ENCODE measurements at regions not wholly inside any gene's neighbourhood (a gene's known extent, or its start where the extent isn't known, plus 50 kb on each side); places are given as distances from the start of the nearest gene placed in this dataset.

- H3K4me1 Mint-ChIP-seq = no peaks in the 10 kb centered on the region
- no peaks in the 10 kb centered on the region for H3K27me3 Mint-ChIP-seq
- H3K27ac Mint-ChIP-seq = no peak overlapping the region
- ATAC-seq (ENCODE audit: low read depth) = no peak
- TF ChIP-seq CTCF (IDR thresholded peaks at IDR 0.05) = no peak
- CTCF ChIA-PET = no interaction called here
- intact Hi-C loops (cut with micrococcal nuclease) = no loop called here
- no peak for DNase-seq
- H3K36me3 Mint-ChIP-seq (ENCODE audit: low read depth) = no peaks in the 10 kb centered on the region
- POLR2A ChIA-PET = no interaction called here
- peaks cover 1% of the 10 kb centered on the region for H3K9me3 Mint-ChIP-seq
- H3K4me3 Mint-ChIP-seq = no peak overlapping the region
These were observed 311.5 kb downstream of the HDGFL1 start for GRCh38 chr6:22880686-22881433.

DNA sequence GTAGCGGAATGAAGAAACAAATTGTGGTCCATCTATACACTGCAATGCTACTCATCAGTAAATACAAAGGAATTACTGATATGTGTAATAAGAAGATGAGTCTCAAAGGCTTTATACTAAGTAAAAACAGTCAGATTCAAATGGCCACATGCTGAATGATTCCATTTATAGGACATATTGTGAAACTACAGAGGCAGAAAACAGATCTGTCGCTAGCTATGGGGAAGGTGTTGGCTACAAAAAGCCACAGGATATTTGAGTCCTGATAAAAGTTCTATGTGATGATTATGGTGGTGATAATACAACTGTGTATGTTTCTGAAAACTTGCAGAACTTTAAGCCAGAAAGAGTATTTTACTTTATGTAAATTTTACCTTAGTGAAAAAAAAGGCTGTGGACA lies 313.2 kb downstream of the HDGFL1 start:
- H3K4me1 Mint-ChIP-seq = no peaks in the 10 kb centered on the region
- ChIA-PET CTCF (no interaction called here), POLR2A (no interaction called here)
- peaks cover 4% of the 10 kb centered on the region for H3K9me3 Mint-ChIP-seq
- DNase-seq = no peak
- intact Hi-C loops (cut with micrococcal nuclease) = no loop called here
- H3K27me3 Mint-ChIP-seq = no peaks in the 10 kb centered on the region
- no peak for ATAC-seq (ENCODE audit: low read depth)
- H3K27ac Mint-ChIP-seq = no peak overlapping the region
- H3K4me3 Mint-ChIP-seq = no peak overlapping the region
- TF ChIP-seq CTCF (IDR thresholded peaks at IDR 0.05) = no peak
- no peaks in the 10 kb centered on the region for H3K36me3 Mint-ChIP-seq (ENCODE audit: low read depth)

DNA sequence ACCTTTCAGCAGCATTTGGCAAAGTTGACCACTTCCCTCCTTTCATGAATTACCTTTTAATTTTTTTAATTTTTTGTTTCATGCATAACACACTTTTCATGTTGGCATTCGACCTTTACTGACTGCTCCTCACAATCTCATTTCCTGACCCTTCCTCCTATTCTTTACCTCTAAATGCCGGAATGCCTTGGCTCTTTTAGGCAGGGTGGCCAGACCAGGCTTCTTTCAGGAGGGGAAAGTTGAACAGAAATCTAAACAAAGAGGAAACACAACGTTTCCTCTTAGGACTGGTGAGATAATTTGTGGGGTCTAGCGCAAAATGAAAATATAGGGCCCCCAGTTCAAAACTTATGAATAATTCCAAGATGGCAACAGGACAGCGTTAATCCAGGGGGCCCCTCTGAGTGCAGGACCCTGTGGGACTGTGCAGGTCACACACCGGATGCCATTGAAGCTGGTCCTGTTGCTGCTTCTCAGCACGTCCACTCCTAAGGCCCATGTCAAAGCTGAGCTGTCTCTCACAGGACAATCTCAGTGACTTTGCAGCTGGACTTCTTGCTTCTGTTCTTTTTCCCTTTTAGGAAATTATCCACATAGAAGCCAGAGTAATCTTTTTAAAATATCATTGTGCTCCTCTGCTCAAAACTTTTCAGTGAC lies 313.8 kb downstream of the HDGFL1 start:
- H3K27ac Mint-ChIP-seq = no peak overlapping the region
- no peak for TF ChIP-seq CTCF (IDR thresholded peaks at IDR 0.05)
- ChIA-PET CTCF (no interaction called here), POLR2A (no interaction called here)
- DNase-seq = no peak
- H3K27me3 Mint-ChIP-seq = no peaks in the 10 kb centered on the region
- no peak for ATAC-seq (ENCODE audit: low read depth)
- no peak overlapping the region for H3K4me3 Mint-ChIP-seq
- no peaks in the 10 kb centered on the region for H3K4me1 Mint-ChIP-seq
- intact Hi-C loops (cut with micrococcal nuclease) = no loop called here
- H3K9me3 Mint-ChIP-seq = peaks cover 4% of the 10 kb centered on the region
- H3K36me3 Mint-ChIP-seq (ENCODE audit: low read depth) = no peaks in the 10 kb centered on the region

DNA sequence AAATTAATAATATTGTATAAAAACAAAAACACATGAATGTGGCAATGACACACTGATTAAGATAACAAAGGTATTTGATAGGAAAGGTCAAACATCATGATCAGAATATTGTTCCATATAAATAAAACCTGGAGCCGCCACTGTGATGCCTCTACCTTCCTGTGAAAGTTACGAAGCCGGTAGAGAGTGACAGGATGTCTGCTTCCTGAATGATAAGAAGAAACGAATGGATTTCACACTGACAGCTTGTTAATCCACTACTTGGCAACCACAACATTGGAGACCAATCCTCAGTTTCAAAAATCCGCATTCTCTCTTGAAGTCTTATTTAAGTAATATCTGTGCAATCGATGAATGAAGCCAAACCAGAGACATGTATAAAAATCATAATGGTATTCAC lies 315.1 kb downstream of the HDGFL1 start:
- Mint-ChIP-seq H3K27me3 (no peaks in the 10 kb centered on the region), H3K4me3 (no peak overlapping the region), H3K9me3 (peaks cover 4% of the 10 kb centered on the region), H3K36me3 (ENCODE audit: low read depth) (no peaks in the 10 kb centered on the region), H3K27ac (no peak overlapping the region), H3K4me1 (no peaks in the 10 kb centered on the region)
- intact Hi-C loops (cut with micrococcal nuclease) = no loop called here
- ChIA-PET CTCF (no interaction called here), POLR2A (no interaction called here)
- TF ChIP-seq CTCF (IDR thresholded peaks at IDR 0.05) = no peak
- no peak for ATAC-seq (ENCODE audit: low read depth)
- DNase-seq = no peak

DNA sequence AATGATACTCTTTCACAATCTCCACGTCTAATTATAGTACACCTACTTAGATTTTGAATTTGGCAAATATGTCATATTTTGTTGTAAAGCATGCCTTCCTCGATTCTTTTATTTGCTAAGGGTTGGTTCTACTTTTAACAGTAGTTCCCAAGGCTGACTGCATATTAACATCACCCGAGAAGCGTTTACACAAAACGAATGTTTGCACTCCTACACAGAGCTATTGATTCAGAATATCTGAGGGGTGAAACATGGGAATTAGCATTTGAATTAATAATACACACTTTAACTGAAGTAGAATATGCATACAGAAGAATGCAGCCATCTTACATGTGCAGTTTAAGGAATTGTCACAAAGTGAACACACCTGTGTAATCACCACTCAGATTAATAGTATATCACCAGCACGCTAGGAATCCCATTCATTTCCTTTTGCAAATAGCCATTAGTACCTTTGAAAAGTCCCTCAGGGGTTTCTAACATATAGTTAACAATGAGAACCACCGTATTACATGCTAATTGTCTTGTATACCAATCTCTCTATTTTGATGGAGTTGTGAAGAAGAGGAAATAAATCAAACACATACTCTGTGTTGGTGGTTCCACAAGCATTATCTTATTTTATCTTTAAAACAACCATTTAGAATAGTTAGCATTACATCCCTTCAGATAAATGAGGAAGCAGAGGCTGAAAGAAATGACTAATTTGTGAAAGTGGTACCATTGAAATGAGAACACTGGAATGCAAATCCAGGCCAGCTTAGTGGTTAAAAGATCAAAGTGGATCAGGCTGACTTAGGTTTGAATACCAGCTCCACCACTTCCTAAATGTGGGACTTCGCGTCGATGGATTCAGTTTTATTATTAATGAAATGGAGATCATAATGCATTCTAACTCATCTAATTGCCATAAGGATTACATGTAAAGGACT lies 317.6 kb downstream of the HDGFL1 start:
- POLR2A ChIA-PET = no interaction called here
- H3K27ac Mint-ChIP-seq = no peak overlapping the region
- no peaks in the 10 kb centered on the region for H3K27me3 Mint-ChIP-seq
- ATAC-seq (ENCODE audit: low read depth) (no peak), DNase-seq (no peak)
- no peaks in the 10 kb centered on the region for H3K36me3 Mint-ChIP-seq (ENCODE audit: low read depth)
- CTCF ChIA-PET = no interaction called here
- no peak overlapping the region for H3K4me3 Mint-ChIP-seq
- H3K9me3 Mint-ChIP-seq = peaks cover 4% of the 10 kb centered on the region
- intact Hi-C loops (cut with micrococcal nuclease) = no loop called here
- no peaks in the 10 kb centered on the region for H3K4me1 Mint-ChIP-seq
- no peak for TF ChIP-seq CTCF (IDR thresholded peaks at IDR 0.05)
